OCI-M1 (cell line): ENCODE measurements at regions not wholly inside any gene's neighbourhood (a gene's known extent, or its start where the extent isn't known, plus 50 kb on each side); places are given as distances from the start of the nearest gene placed in this dataset.
A peak's percentile ranks its signal among the peaks of the same experiment; 100 is the strongest.

Experiments
- DNase-seq: peaks from one replicate; lab custom pipeline; 2025; lab: John Stamatoyannopoulos, UW

DNA sequence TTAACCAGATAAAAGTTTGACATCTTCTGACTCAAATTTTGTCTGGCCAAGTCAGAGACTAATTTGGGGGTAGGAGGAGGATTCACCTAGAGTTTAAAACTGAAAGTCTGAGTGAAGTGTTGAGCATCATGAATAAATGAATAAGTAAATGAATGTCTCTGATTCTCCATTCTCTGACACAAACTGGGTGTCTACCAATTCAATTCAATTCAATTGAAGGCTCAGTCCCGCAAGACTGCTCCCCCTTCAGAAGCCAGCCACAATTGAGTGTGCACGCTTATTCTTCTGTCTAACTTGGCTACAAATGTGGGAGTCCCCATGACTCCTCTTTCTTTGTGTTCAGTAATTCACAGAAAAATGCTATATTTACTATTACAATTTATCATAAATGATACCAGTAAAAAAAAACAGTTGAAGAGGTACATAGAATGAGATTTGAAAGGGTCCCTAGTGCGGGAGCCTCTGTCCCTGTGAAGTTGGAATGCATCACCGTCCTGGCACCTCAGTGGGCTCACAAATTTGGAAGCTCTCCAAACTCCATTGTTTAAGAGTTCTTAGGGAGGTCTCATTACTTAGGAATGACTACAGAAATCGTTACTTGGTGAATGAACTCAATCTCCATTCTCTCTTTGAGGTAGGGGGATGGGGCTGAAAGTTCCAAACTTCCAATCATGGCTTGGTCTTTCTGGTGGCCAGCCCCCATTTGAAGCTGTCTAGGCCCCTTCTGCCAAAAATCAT is 243.7 kb upstream of the PHYHIPL start:
- no peak for DNase-seq

- DNase-seq: no peak
These were observed 240.1 kb upstream of the PHYHIPL start for GRCh38 chr10:58936364-58936763.

DNA sequence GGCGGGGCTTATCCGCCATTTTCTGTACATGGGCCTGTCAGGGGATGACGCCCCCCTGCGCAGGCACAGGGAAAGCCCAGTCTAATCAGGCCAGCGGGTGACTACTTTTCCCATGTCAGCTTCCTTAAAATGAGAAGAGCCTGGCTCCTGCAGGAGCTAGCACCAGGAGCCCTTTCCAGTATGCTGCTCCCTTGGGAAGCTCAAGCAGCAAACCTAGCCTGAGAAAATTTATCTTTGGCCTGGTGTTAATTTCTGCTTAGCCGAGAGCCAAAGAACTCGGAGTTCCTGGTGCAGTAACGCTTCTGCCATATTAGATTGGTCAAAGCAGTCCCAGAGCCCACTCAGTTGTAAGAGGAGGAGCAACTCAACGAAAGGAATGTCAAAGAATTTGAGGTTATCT is 239.0 kb upstream of the PHYHIPL start:
- no peak for DNase-seq

DNA sequence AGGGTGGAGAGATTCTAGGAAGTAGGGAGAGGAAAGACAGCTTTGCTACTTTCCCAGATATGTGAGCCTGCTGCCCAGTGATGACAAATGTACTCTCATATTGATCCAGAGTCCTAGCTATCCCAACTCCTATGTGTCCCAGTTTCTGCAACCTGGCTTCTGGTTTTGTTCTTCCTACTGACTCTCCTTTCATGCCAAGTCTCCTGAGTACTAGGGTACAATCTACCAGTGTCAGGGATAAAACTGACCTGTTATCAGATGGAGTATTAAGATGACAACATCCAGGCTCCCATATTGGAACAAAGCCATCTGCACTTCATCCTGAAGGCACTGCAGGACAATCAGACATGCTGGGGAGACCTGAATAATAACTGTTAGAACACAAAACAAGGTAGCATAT is 233.7 kb upstream of the PHYHIPL start:
- DNase-seq: no peak

- no peak for DNase-seq
These were observed 233.1 kb upstream of the PHYHIPL start for GRCh38 chr10:58943256-58943890.

GRCh38 chr10:58943960-58944359 is 232.5 kb upstream of the PHYHIPL start:
- DNase-seq: no peak

DNA sequence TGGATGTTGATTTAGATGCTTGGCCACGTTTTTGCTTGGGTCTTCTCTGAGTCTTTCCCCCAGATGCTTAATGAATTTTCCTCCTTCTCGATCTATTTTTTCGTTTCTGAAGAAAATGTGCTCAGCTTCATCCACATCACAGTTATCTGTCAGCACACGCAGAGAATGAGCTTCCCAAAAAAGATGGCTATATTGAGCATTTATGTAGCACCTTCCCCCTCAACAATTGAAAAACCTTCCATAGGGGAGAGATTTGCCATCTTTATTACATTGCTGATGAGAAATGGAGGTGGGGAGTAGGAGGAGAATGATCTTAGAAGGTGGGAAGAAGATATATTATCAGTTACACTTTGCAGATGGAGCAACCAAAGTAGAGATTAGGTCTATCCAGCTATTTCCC is 228.1 kb upstream of the PHYHIPL start:
- DNase-seq: no peak

- DNase-seq: no peak
These were observed 225.8 kb upstream of the PHYHIPL start for GRCh38 chr10:58950618-58951017.

DNA sequence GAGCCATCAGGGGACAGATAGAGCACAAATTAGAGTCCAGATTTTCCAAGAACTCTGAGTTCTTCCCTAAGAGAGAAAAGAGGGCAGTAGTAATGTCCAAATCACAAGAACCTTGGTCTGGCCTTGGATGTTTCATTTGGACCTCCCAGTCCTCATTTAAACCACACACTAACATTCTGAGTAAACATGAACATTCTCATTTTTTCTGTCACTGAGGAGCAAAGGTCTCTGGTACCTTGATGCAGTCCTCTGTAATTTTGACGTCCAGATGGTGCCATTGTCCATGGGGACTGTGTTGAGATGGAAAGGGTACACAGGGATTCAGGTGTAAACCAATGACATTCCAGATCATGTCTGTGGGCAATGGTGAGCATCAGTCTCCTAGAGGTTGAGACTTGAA is 225.4 kb upstream of the PHYHIPL start:
- no peak for DNase-seq

- DNase-seq: no peak
These were observed 224.7 kb upstream of the PHYHIPL start for GRCh38 chr10:58951746-58952145.

DNA sequence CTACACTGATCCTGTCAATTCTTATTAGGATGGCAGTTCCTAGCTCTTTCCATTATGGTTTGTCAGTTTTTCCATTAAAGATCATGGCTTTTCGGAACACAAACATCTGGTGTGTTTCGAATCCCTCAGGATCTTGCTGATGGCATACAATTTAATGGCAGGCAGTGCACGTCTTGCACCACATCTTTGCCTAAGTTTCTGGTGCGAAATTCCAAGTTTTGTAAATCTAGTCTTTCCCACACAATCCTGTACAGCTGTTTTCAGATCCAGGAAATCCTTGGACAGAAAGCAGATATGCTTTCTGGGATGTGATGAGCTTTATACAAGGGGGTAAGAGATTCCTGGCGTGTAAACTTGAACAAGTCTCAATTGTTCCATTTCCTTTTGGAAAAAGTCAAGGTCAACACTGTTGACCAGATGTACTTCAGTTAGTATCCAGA is 224.3 kb upstream of the PHYHIPL start:
- DNase-seq: no peak

GRCh38 chr10:58952747-58953466 is 223.5 kb upstream of the PHYHIPL start:
- DNase-seq: peak; percentile 71

DNA sequence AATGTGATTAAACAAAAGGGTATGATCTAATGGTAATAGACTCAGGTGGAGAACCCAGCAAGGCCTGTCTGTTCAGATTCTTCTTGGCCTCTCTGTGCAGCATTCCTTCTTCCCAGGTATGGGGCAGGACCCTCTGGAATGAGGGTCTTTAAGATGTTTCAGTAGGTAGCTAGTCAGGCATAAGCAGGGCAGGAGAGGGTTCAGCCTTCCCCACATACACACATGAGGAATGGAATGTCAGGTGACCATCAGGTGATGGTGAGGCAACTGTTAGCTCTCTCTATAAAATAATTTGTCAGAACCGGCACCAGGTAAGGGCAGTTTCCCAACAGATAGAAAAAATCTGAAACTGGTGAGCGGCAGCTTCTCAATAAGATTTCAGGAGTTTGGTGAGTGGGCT is 222.3 kb upstream of the PHYHIPL start:
- no peak for DNase-seq

DNA sequence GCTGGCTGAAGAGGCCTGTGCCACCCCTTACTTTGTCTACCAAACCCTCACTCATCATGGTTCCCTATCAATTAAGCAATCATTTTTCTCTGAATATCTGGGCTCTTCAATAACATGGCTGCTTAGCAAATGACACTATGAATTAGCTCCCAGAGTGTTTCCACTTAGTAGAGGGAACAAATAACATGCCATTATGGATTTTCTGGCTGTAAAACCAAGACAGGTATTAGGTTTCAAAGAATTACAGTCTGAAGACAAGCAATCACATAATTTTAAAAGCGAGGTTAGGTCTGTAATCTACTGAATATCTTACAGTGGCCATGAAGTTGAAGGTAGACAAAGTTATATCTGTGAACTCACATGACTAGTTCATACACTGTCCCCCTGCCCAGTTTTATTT is 220.8 kb upstream of the PHYHIPL start:
- DNase-seq: no peak

- no peak for DNase-seq
These were observed 219.5 kb upstream of the PHYHIPL start for GRCh38 chr10:58956926-58957325.

GRCh38 chr10:58957517-58957916 is 218.9 kb upstream of the PHYHIPL start:
- no peak for DNase-seq

DNA sequence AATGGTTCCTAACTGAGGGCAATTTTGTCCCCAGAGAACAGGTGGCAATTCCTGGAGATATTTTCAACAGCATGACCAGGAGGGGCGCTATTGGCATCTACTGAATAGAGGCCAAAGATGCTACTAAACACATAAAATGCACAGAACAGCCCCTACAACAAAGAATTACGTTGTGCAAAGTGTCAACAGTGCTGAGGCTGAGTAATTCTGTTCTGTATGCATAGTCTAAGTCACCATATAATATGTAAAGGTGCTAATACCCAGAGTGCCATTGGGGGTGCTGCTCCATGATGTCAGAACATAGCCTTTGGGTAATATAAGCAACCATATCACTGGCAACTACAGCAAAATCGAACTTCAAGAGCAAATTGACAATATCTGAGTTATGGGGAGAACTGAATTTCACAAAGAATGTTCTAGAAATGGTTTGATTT is 213.3 kb upstream of the PHYHIPL start:
- DNase-seq: peak; percentile 19

DNA sequence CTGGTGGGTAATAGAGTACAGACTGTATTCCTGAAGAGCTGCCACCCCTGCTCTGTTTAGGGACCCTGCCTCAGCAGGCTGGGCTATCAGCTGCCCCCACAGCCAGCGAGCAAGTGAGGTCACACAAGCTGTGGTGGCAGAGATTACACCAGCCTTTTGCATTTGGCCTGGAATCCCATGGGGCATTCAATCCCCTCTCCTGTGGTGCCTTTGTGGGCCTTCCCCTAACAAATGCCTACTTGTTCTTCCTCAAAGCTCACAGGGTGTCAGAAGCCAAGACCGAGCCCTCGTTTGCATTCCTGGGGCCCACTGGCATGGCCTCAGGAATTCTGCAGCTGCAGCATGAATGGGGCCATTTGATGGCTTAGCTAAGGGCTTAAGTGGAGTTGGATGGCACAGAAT is 212.7 kb upstream of the PHYHIPL start:
- no peak for DNase-seq

DNA sequence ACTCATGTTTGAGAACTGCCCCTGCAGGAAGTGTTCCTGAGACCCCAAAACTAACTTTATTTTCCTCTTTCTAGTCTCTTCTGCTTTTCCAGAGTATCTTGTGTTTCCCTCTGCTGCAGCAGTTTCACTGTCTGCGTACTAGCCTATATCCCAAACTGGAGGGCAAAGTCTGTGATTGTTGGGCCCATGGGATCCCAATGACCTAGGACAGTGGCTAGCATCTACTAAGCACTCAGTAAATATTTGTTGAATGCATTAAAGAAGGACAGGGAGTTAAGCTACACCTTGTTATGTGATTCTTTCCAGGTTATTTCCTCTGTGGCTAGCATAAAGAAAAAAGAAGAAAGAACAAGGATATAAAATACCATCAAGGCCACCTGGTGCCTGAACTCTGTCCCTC is 210.6 kb upstream of the PHYHIPL start:
- DNase-seq: no peak

DNA sequence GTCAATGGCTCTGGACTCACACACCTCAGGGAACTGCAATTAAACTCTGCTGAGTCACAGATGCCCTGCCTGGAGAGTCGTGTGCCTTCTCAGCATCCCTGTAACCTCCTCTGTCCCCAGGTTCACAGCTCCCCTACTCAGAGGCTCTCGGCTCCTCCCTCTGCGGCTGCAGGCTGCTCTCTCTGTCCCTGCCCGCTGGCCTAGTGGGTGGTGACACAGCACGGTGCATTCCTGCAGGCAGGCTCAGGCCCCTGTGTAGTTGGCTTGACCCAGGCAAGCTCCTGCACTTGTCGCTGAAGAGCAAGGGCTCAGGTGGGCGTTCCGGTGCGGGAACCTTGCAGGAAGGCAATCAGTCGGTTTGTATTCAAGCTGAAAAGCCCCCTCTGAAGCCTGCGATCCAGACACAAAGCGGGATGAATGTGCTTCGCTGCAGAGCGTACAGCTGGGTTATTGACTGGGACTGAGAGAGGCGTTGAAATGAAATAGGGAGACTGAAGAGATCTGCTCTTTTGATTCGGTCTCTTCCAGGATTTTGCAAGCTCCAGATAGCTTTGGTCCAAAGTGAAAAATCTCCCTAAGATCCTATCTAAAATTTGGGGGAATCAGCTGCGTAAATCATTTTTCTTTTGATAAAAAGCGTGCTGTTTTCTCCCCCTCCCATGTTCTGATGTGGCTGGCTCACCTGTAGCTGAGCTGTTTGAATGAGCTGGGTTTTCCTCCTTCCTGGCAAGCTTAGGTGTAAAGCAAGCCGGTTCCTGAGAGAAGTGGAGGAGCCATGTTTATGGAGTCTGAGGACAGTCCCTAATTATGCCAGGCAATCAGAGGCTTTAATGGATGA is 208.7 kb upstream of the PHYHIPL start:
- no peak for DNase-seq

DNA sequence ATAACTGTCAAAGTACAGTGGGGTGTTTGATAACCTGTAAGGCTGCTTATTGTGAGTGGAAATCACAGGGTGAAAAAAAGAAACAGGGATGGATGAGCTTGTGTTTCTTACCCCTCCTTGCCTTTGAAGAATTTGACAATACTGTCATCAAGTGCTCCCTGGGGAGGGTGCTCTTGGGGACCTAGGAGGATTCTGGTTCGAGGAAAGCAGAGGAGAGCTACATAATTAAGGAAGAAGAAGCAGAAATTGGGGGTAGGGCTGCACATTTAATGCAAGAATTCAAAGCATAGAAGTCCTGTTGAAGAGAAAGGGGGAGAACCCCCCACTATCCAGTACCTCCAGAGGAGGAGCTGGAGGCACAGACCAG is 208.1 kb upstream of the PHYHIPL start:
- no peak for DNase-seq

- DNase-seq: no peak
These were observed 206.9 kb upstream of the PHYHIPL start for GRCh38 chr10:58969576-58969975.
